NCI-H128 (cell line): ENCODE measurements at regions not wholly inside any gene's neighbourhood (a gene's known extent, or its start where the extent isn't known, plus 50 kb on each side); places are given as distances from the start of the nearest gene placed in this dataset.
"Not testable (repeated sequence)": the region's sequence is repeated elsewhere in the genome, so short reads cannot be mapped to it uniquely, and the experiment has no call there.

ENCODE experiments used
- DNase-seq: peaks from one replicate; lab custom pipeline; 2025; ENCODE audit not compliant: unreplicated experiment; lab: John Stamatoyannopoulos, UW

- DNase-seq, result no peak
Observed at GRCh38 chr21:15453261-15453660, 276.5 kb upstream of the USP25 start.

- not testable (repeated sequence) for DNase-seq
Observed at GRCh38 chr21:15453785-15454184, 276.0 kb upstream of the USP25 start.

- not testable (repeated sequence) for DNase-seq
Observed at GRCh38 chr21:15454931-15455330, 274.9 kb upstream of the USP25 start.

- DNase-seq, result no peak
Observed at GRCh38 chr21:15455819-15456462, 273.8 kb upstream of the USP25 start.

- DNase-seq, result no peak
Observed at GRCh38 chr21:15457965-15458364, 271.8 kb upstream of the USP25 start.

GRCh38 chr21:15462092-15462491, 267.7 kb upstream of the USP25 start:
- no peak for DNase-seq

- DNase-seq, result no peak
Observed at GRCh38 chr21:15466329-15466728, 263.5 kb upstream of the USP25 start.

- DNase-seq, result no peak
Observed at GRCh38 chr21:15468368-15468767, 261.4 kb upstream of the USP25 start.

GRCh38 chr21:15472108-15473040, 257.4 kb upstream of the USP25 start:
- no peak for DNase-seq

- not testable (repeated sequence) for DNase-seq
Observed at GRCh38 chr21:15477773-15478172, 252.0 kb upstream of the USP25 start.

- DNase-seq, result no peak
Observed at GRCh38 chr21:15480160-15480559, 249.6 kb upstream of the USP25 start.

GRCh38 chr21:15483138-15483780, 246.5 kb upstream of the USP25 start:
- peak; percentile 27 for DNase-seq

- no peak for DNase-seq
Observed at GRCh38 chr21:15486460-15487195, 243.2 kb upstream of the USP25 start.

- DNase-seq, result no peak
Observed at GRCh38 chr21:15487196-15487550, 242.6 kb upstream of the USP25 start.

GRCh38 chr21:15491100-15491499, 238.7 kb upstream of the USP25 start:
- no peak for DNase-seq

- DNase-seq, result no peak
Observed at GRCh38 chr21:15493646-15494045, 236.1 kb upstream of the USP25 start.

- no peak for DNase-seq
Observed at GRCh38 chr21:15494481-15494880, 235.3 kb upstream of the USP25 start.

- no peak for DNase-seq
Observed at GRCh38 chr21:15495965-15496364, 233.8 kb upstream of the USP25 start.

- DNase-seq, result no peak
Observed at GRCh38 chr21:15496911-15497310, 232.9 kb upstream of the USP25 start.

- DNase-seq, result no peak
Observed at GRCh38 chr21:15498455-15498854, 231.3 kb upstream of the USP25 start.

- no peak for DNase-seq
Observed at GRCh38 chr21:15506086-15506485, 223.7 kb upstream of the USP25 start.
